Gastrocnemius medialis (tissue), 4 donors: ENCODE measurements at regions not wholly inside any gene's neighbourhood (a gene's known extent, or its start where the extent isn't known, plus 50 kb on each side); places are given as distances from the start of the nearest gene placed in this dataset.

ENCODE experiments used
- CTCF ChIP-seq, 5 experiments: fragments of 450-650 bp in 3 of 5; fragments of 200-600 bp in 2 of 5; sonication (generic) in 2 of 5; IDR thresholded peaks in 4 of 5; conservative IDR thresholded peaks in 1 of 5; 1 replicate in 4 of 5; 2 replicates in 1 of 5; pipeline ENCODE4 v1.5.1; 2016 to 2019; ENCODE audit warnings: antibody characterized with exemption in 5 of 5, mild to moderate bottlenecking in 3 of 5, moderate library complexity in 3 of 5
- POLR2A ChIP-seq, 2 donors: fragments of 450-650 bp; IDR thresholded peaks; one replicate each; pipeline ENCODE4 v1.6.1; 2017; ENCODE audit warnings: antibody characterized with exemption in 2 of 2, mild to moderate bottlenecking in 2 of 2, moderate library complexity in 2 of 2

DNA sequence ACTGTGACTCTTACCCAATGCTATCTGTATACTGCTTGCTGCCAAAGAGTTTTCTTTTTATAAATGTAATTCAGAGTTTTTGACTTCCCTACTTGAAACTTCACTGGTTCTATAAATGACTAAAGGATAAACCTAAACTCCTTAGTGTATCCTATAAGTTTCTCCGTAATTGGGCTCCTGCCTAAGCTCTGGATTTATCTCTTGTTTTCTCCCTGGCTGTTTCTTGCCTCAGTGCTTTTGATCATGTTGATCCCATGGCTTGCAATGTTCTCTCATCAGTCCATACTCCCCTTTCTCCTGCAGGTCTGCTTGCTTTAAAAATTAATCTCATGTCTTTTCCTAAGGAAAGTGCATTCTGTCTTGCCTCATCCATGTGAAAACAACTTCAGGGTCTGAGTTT lies 1543.1 kb upstream of the IGFBP7 start:
- no peak for TF ChIP-seq POLR2A (IDR thresholded peaks at IDR 0.05)
- no peak for TF ChIP-seq CTCF (IDR thresholded peaks at IDR 0.05 in 4 of 5, conservative IDR thresholded peaks at IDR 0.05 in 1 of 5)
